ENCODE measurements at regions not wholly inside any gene's neighbourhood (a gene's known extent, or its start where the extent isn't known, plus 50 kb on each side); places are given as distances from the start of the nearest gene placed in this dataset.

- Histone ChIP-seq H3K4me3 (ENCODE audit: low read depth in 1 of 2, low read length in 2 of 2) (no peak overlapping the region), H3K27me3 (ENCODE audit: control insufficient read depth in 1 of 2, insufficient read depth in 2 of 2, low read length in 2 of 2) (no peaks in the 10 kb centered on the region), H3K36me3 (ENCODE audit: insufficient read depth, low read length) (no peaks in the 10 kb centered on the region), H3K9ac (ENCODE audit: low read length) (no peak overlapping the region), H3K9me3 (ENCODE audit: low read length) (no peaks in the 10 kb centered on the region), H3K4me1 (ENCODE audit: insufficient read depth, low read length) (no peaks in the 10 kb centered on the region), H3K27ac (ENCODE audit: low read depth, low read length) (no peak overlapping the region)
Observed at GRCh38 chr1:87993051-87993450, 664.4 kb downstream of the LMO4 start.

- no peaks in the 10 kb centered on the region for H3K9me3 ChIP-seq (ENCODE audit: low read length)
- no peaks in the 10 kb centered on the region for H3K36me3 ChIP-seq (ENCODE audit: insufficient read depth, low read length)
- no peaks in the 10 kb centered on the region for H3K27me3 ChIP-seq (ENCODE audit: control insufficient read depth in 1 of 2, insufficient read depth in 2 of 2, low read length in 2 of 2)
- no peaks in the 10 kb centered on the region for H3K4me1 ChIP-seq (ENCODE audit: insufficient read depth, low read length)
- H3K4me3 ChIP-seq (ENCODE audit: low read depth in 1 of 2, low read length in 2 of 2) = no peak overlapping the region
- H3K27ac ChIP-seq (ENCODE audit: low read depth, low read length) = no peak overlapping the region
- H3K9ac ChIP-seq (ENCODE audit: low read length) = no peak overlapping the region
Observed at GRCh38 chr1:87999852-88000251, 671.2 kb downstream of the LMO4 start.

GRCh38 chr1:88001460-88001859, 672.8 kb downstream of the LMO4 start:
- no peaks in the 10 kb centered on the region for H3K36me3 ChIP-seq (ENCODE audit: insufficient read depth, low read length)
- H3K4me1 ChIP-seq (ENCODE audit: insufficient read depth, low read length) = no peaks in the 10 kb centered on the region
- H3K27me3 ChIP-seq (ENCODE audit: control insufficient read depth in 1 of 2, insufficient read depth in 2 of 2, low read length in 2 of 2) = no peaks in the 10 kb centered on the region
- no peak overlapping the region for H3K4me3 ChIP-seq (ENCODE audit: low read depth in 1 of 2, low read length in 2 of 2)
- no peak overlapping the region for H3K27ac ChIP-seq (ENCODE audit: low read depth, low read length)
- no peaks in the 10 kb centered on the region for H3K9me3 ChIP-seq (ENCODE audit: low read length)
- H3K9ac ChIP-seq (ENCODE audit: low read length) = no peak overlapping the region

- H3K4me3 ChIP-seq (ENCODE audit: low read depth in 1 of 2, low read length in 2 of 2) = no peak overlapping the region
- no peaks in the 10 kb centered on the region for H3K9me3 ChIP-seq (ENCODE audit: low read length)
- no peak overlapping the region for H3K27ac ChIP-seq (ENCODE audit: low read depth, low read length)
- no peaks in the 10 kb centered on the region for H3K4me1 ChIP-seq (ENCODE audit: insufficient read depth, low read length)
- H3K36me3 ChIP-seq (ENCODE audit: insufficient read depth, low read length) = no peaks in the 10 kb centered on the region
- H3K27me3 ChIP-seq (ENCODE audit: control insufficient read depth in 1 of 2, insufficient read depth in 2 of 2, low read length in 2 of 2) = no peaks in the 10 kb centered on the region
- no peak overlapping the region for H3K9ac ChIP-seq (ENCODE audit: low read length)
Observed at GRCh38 chr1:88003255-88003654, 674.6 kb downstream of the LMO4 start.

- Histone ChIP-seq H3K4me3 (ENCODE audit: low read depth in 1 of 2, low read length in 2 of 2) (no peak overlapping the region), H3K4me1 (ENCODE audit: insufficient read depth, low read length) (no peaks in the 10 kb centered on the region), H3K9ac (ENCODE audit: low read length) (no peak overlapping the region), H3K27me3 (ENCODE audit: control insufficient read depth in 1 of 2, insufficient read depth in 2 of 2, low read length in 2 of 2) (no peaks in the 10 kb centered on the region), H3K9me3 (ENCODE audit: low read length) (no peaks in the 10 kb centered on the region), H3K36me3 (ENCODE audit: insufficient read depth, low read length) (no peaks in the 10 kb centered on the region), H3K27ac (ENCODE audit: low read depth, low read length) (no peak overlapping the region)
Observed at GRCh38 chr1:88009916-88010315, 674.2 kb upstream of the PKN2 start.

- Histone ChIP-seq H3K4me3 (ENCODE audit: low read depth in 1 of 2, low read length in 2 of 2) (no peak overlapping the region), H3K27me3 (ENCODE audit: control insufficient read depth in 1 of 2, insufficient read depth in 2 of 2, low read length in 2 of 2) (no peaks in the 10 kb centered on the region), H3K9me3 (ENCODE audit: low read length) (no peaks in the 10 kb centered on the region), H3K4me1 (ENCODE audit: insufficient read depth, low read length) (no peaks in the 10 kb centered on the region), H3K36me3 (ENCODE audit: insufficient read depth, low read length) (no peaks in the 10 kb centered on the region), H3K27ac (ENCODE audit: low read depth, low read length) (no peak overlapping the region), H3K9ac (ENCODE audit: low read length) (no peak overlapping the region)
Observed at GRCh38 chr1:88013485-88013884, 670.6 kb upstream of the PKN2 start.

- Histone ChIP-seq H3K9me3 (ENCODE audit: low read length) (no peaks in the 10 kb centered on the region), H3K4me3 (ENCODE audit: low read depth in 1 of 2, low read length in 2 of 2) (no peak overlapping the region), H3K4me1 (ENCODE audit: insufficient read depth, low read length) (no peaks in the 10 kb centered on the region), H3K27ac (ENCODE audit: low read depth, low read length) (no peak overlapping the region), H3K36me3 (ENCODE audit: insufficient read depth, low read length) (no peaks in the 10 kb centered on the region), H3K9ac (ENCODE audit: low read length) (no peak overlapping the region), H3K27me3 (ENCODE audit: control insufficient read depth in 1 of 2, insufficient read depth in 2 of 2, low read length in 2 of 2) (no peaks in the 10 kb centered on the region)
Observed at GRCh38 chr1:88014131-88014530, 669.9 kb upstream of the PKN2 start.

GRCh38 chr1:88016947-88017346, 667.1 kb upstream of the PKN2 start:
- Histone ChIP-seq H3K4me3 (ENCODE audit: low read depth in 1 of 2, low read length in 2 of 2) (no peak overlapping the region), H3K27me3 (ENCODE audit: control insufficient read depth in 1 of 2, insufficient read depth in 2 of 2, low read length in 2 of 2) (no peaks in the 10 kb centered on the region), H3K9ac (ENCODE audit: low read length) (no peak overlapping the region), H3K36me3 (ENCODE audit: insufficient read depth, low read length) (no peaks in the 10 kb centered on the region), H3K9me3 (ENCODE audit: low read length) (no peaks in the 10 kb centered on the region), H3K4me1 (ENCODE audit: insufficient read depth, low read length) (no peaks in the 10 kb centered on the region), H3K27ac (ENCODE audit: low read depth, low read length) (no peak overlapping the region)

- H3K4me1 ChIP-seq (ENCODE audit: insufficient read depth, low read length) = no peaks in the 10 kb centered on the region
- no peak overlapping the region for H3K9ac ChIP-seq (ENCODE audit: low read length)
- no peaks in the 10 kb centered on the region for H3K27me3 ChIP-seq (ENCODE audit: control insufficient read depth in 1 of 2, insufficient read depth in 2 of 2, low read length in 2 of 2)
- H3K36me3 ChIP-seq (ENCODE audit: insufficient read depth, low read length) = no peaks in the 10 kb centered on the region
- no peak overlapping the region for H3K4me3 ChIP-seq (ENCODE audit: low read depth in 1 of 2, low read length in 2 of 2)
- no peaks in the 10 kb centered on the region for H3K9me3 ChIP-seq (ENCODE audit: low read length)
- H3K27ac ChIP-seq (ENCODE audit: low read depth, low read length) = no peak overlapping the region
Observed at GRCh38 chr1:88021529-88021928, 662.5 kb upstream of the PKN2 start.

- no peaks in the 10 kb centered on the region for H3K27me3 ChIP-seq (ENCODE audit: control insufficient read depth in 1 of 2, insufficient read depth in 2 of 2, low read length in 2 of 2)
Observed at GRCh38 chr1:88022516-88022915, 661.6 kb upstream of the PKN2 start.

GRCh38 chr1:88029142-88029541, 654.9 kb upstream of the PKN2 start:
- H3K27me3 ChIP-seq (ENCODE audit: control insufficient read depth in 1 of 2, insufficient read depth in 2 of 2, low read length in 2 of 2) = no peaks in the 10 kb centered on the region
- no peak overlapping the region for H3K27ac ChIP-seq (ENCODE audit: low read depth, low read length)
- no peak overlapping the region for H3K4me3 ChIP-seq (ENCODE audit: low read depth in 1 of 2, low read length in 2 of 2)

More at GRCh38 chr1:88022516-88022915, 661.6 kb upstream of the PKN2 start:
- H3K4me3 ChIP-seq (ENCODE audit: low read depth in 1 of 2, low read length in 2 of 2) = no peak overlapping the region
- H3K4me1 ChIP-seq (ENCODE audit: insufficient read depth, low read length) = no peaks in the 10 kb centered on the region
- H3K36me3 ChIP-seq (ENCODE audit: insufficient read depth, low read length) = no peaks in the 10 kb centered on the region
- H3K9me3 ChIP-seq (ENCODE audit: low read length) = no peaks in the 10 kb centered on the region
- no peak overlapping the region for H3K27ac ChIP-seq (ENCODE audit: low read depth, low read length)
- no peak overlapping the region for H3K9ac ChIP-seq (ENCODE audit: low read length)

GRCh38 chr1:88029899-88030298, 654.2 kb upstream of the PKN2 start:
- H3K4me3 ChIP-seq (ENCODE audit: low read depth in 1 of 2, low read length in 2 of 2) = no peak overlapping the region
- no peaks in the 10 kb centered on the region for H3K9me3 ChIP-seq (ENCODE audit: low read length)
- no peak overlapping the region for H3K9ac ChIP-seq (ENCODE audit: low read length)
- no peaks in the 10 kb centered on the region for H3K27me3 ChIP-seq (ENCODE audit: control insufficient read depth in 1 of 2, insufficient read depth in 2 of 2, low read length in 2 of 2)
- H3K27ac ChIP-seq (ENCODE audit: low read depth, low read length) = no peak overlapping the region
- no peaks in the 10 kb centered on the region for H3K36me3 ChIP-seq (ENCODE audit: insufficient read depth, low read length)
- H3K4me1 ChIP-seq (ENCODE audit: insufficient read depth, low read length) = no peaks in the 10 kb centered on the region

More at GRCh38 chr1:88029142-88029541, 654.9 kb upstream of the PKN2 start:
- H3K9ac ChIP-seq (ENCODE audit: low read length) = no peak overlapping the region
- H3K9me3 ChIP-seq (ENCODE audit: low read length) = no peaks in the 10 kb centered on the region
- H3K4me1 ChIP-seq (ENCODE audit: insufficient read depth, low read length) = no peaks in the 10 kb centered on the region
- no peaks in the 10 kb centered on the region for H3K36me3 ChIP-seq (ENCODE audit: insufficient read depth, low read length)

All from muscle layer of colon (tissue), 2 donors.